ENCODE measurements at regions not wholly inside any gene's neighbourhood (a gene's known extent, or its start where the extent isn't known, plus 50 kb on each side); places are given as distances from the start of the nearest gene placed in this dataset.

GRCh38 chr19:30152510-30153291 lies 210.7 kb downstream of the URI1 start:
- Histone ChIP-seq H4K8ac (ENCODE audit: extremely low read depth, insufficient read depth, low read length) (no peak overlapping the region), H3K14ac (ENCODE audit: insufficient read length) (no peak overlapping the region)
- FAIRE-seq: no peak

More at GRCh38 chr19:30152510-30153291, 210.7 kb downstream of the URI1 start:
- Histone ChIP-seq H2BK12ac (ENCODE audit: low read depth, low read length) (no peak overlapping the region), H2BK15ac (ENCODE audit: low read length) (no peak overlapping the region), H3K36me3 (ENCODE audit: control insufficient read depth in 2 of 4, insufficient read depth in 4 of 4, low read length in 3 of 4) (no peaks in the 10 kb centered on the region), H4K91ac (replicated peaks; ENCODE audit: insufficient read length, low read length) (no peak overlapping the region), H3K23me2 (ENCODE audit: low read depth, low read length) (0 out of 2 replicates have a peak, but pooled peaks cover 2% of the 10 kb centered on the region), H2BK5ac (ENCODE audit: low read depth, low read length) (no peak overlapping the region), H3K23ac (ENCODE audit: insufficient read length) (no peak overlapping the region), H3K4me3 (ENCODE audit: extremely low read depth in 1 of 4, insufficient read depth in 2 of 4, low read depth in 3 of 4, low read length in 4 of 4) (no peak overlapping the region), H3K9me3 (ENCODE audit: insufficient read depth in 2 of 2, low read depth in 1 of 2, low read length in 1 of 2) (no peaks in the 10 kb centered on the region), H3K18ac (ENCODE audit: extremely low read depth, low read length) (no peak overlapping the region), H3K79me2 (ENCODE audit: control insufficient read depth in 1 of 2, insufficient read depth in 2 of 2, low read length in 2 of 2) (no peaks in the 10 kb centered on the region), H3K4me1 (replicated peaks in 1 of 4; ENCODE audit: control insufficient read depth in 3 of 4, insufficient read depth in 4 of 4, low read length in 3 of 4) (no peaks in the 10 kb centered on the region; a peak in 1 of 7 replicates), H3K9ac (replicated peaks in 1 of 4; ENCODE audit: extremely low read depth in 1 of 4, low read depth in 3 of 4, low read length in 3 of 4) (no peak overlapping the region), H2AK5ac (ENCODE audit: low read depth, low read length) (no peak overlapping the region), H3K4ac (replicated peaks; ENCODE audit: insufficient read length, low read depth, low read length) (no peak overlapping the region), H2BK120ac (replicated peaks; ENCODE audit: low read depth, low read length) (no peak overlapping the region), H2AFZ (ENCODE audit: low read length) (no peak overlapping the region), H2BK20ac (ENCODE audit: low read length) (no peak overlapping the region), H3K79me1 (ENCODE audit: low read depth, low read length) (no peaks in the 10 kb centered on the region), H4K5ac (ENCODE audit: insufficient read length, low read depth, low read length) (no peak overlapping the region), H3K56ac (replicated peaks; ENCODE audit: insufficient read length, low read depth, low read length) (no peak overlapping the region), H3K27ac (ENCODE audit: low read depth, low read length) (no peak overlapping the region), H3K27me3 (replicated peaks in 1 of 4; ENCODE audit: control insufficient read depth in 3 of 4, extremely low read depth in 1 of 4, insufficient read depth in 3 of 4, low read length in 3 of 4) (no peaks in the 10 kb centered on the region), H4K20me1 (replicated peaks in 1 of 2; ENCODE audit: control insufficient read depth in 1 of 2, insufficient read depth in 2 of 2, low read length in 2 of 2) (no peaks in the 10 kb centered on the region), H3K4me2 (ENCODE audit: insufficient read depth in 1 of 2, low read depth in 2 of 2, low read length in 2 of 2) (no peak overlapping the region)
- ChIA-PET POLR2A (ENCODE audit: partially characterized antibody) (no interaction called here), CTCF (ENCODE audit: partially characterized antibody) (no interaction called here)
- TF ChIP-seq SIRT6 (IDR thresholded peaks at IDR 0.05; ENCODE audit: low read length) (no peak), RNF2 (IDR thresholded peaks at IDR 0.05; ENCODE audit: borderline replicate concordance, low read depth, low read length, missing control alignments, poor library complexity, severe bottlenecking) (no peak), HDAC6 (IDR thresholded peaks at IDR 0.05; ENCODE audit: low read depth, low read length) (no peak), CTBP2 (IDR thresholded peaks at IDR 0.05; ENCODE audit: borderline replicate concordance, insufficient read depth, insufficient read length, low read length) (no peak), CBX5 (IDR thresholded peaks at IDR 0.05; ENCODE audit: low read depth, low read length) (no peak), PHF8 (conservative IDR thresholded peaks at IDR 0.05; ENCODE audit: low read depth, low read length) (no peak)
- 92% methylated on average over 10 of the region's 10 CpGs; no CpG with 5 or more reads in 1 of the 2 experiments for WGBS, 2 experiments (ENCODE audit: extremely low coverage in 1 of 2, insufficient coverage in 1 of 2, insufficient read length in 1 of 2, insufficient replicate concordance in 2 of 2, low coverage in 1 of 2, low lambda C conversion rate in 2 of 2, missing lambda C conversion rate in 1 of 2)
- DNase-seq (ENCODE audit: low read depth in 1 of 2, low spot score in 2 of 2): no peak

Data from H1 (cell line).